Stomach (tissue), 4 donors: ENCODE measurements at regions not wholly inside any gene's neighbourhood (a gene's known extent, or its start where the extent isn't known, plus 50 kb on each side); places are given as distances from the start of the nearest gene placed in this dataset.

ENCODE experiments used
- CTCF ChIP-seq, 7 experiments: fragments of 450-650 bp in 4 of 7; fragments of 200-600 bp in 3 of 7; sonication (generic) in 3 of 7; IDR thresholded peaks; one replicate each; pipeline ENCODE4 v1.5.1; 2016 to 2019; ENCODE audit warnings: antibody characterized with exemption in 7 of 7, control low read depth in 2 of 7, mild to moderate bottlenecking in 1 of 7
- EP300 ChIP-seq: sonication (generic); formaldehyde crosslinking; IDR thresholded peaks from one replicate; pipeline ENCODE4 v1.6.1; 2017; ENCODE audit warnings: antibody characterized with exemption
- POLR2A ChIP-seq, 4 donors: fragments of 450-650 bp; IDR thresholded peaks; one replicate each; pipeline ENCODE4 v1.6.1; 2016; ENCODE audit warnings: antibody characterized with exemption in 4 of 4, control low read depth in 2 of 4, mild to moderate bottlenecking in 1 of 4, moderate library complexity in 1 of 4
- POLR2AphosphoS5 ChIP-seq, 3 donors: sonication (generic); formaldehyde crosslinking; IDR thresholded peaks; one replicate each; pipeline ENCODE4 v1.6.1; 2016; ENCODE audit warnings: antibody characterized with exemption in 3 of 3

DNA sequence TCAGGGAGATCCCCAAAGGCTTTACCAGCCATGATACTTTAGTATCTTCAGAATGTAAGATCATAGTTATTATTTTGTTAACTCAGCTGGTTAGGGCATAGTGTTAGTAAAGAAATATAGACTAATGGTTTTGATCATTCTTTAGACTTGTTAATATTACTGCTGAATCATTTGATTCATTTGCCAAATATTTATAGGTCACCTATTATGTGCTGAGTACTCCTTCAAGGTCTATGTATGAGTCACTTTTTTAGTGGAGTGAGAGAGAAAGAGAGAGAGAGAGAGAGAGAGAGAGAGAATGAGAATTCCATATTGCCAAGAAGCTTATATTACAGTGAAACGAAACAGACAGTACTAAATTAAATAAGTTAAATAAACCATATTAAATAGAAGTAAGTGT is 110.3 kb downstream of the UBE2NL start:
- no peak for TF ChIP-seq CTCF (IDR thresholded peaks at IDR 0.05)
- TF ChIP-seq POLR2A (IDR thresholded peaks at IDR 0.05): no peak
- TF ChIP-seq POLR2AphosphoS5 (IDR thresholded peaks at IDR 0.05): no peak
- TF ChIP-seq EP300: no peak
